Thyroid gland (tissue), 4 donors: ENCODE measurements at regions not wholly inside any gene's neighbourhood (a gene's known extent, or its start where the extent isn't known, plus 50 kb on each side); places are given as distances from the start of the nearest gene placed in this dataset.
"Not testable (repeated sequence)": the region's sequence is repeated elsewhere in the genome, so short reads cannot be mapped to it uniquely, and the experiment has no call there.

Experiments used
- DNase-seq, 2 donors: peaks; one replicate each; pipeline ENCODE4 v3.0.0-alpha.2; 2019
- H3K27ac ChIP-seq, 3 donors: fragments of 200-600 bp; sonication (generic); 1 replicate in 2 of 3; 2 replicates in 1 of 3; pipeline ENCODE4 v1.5.1; 2016 to 2019; ENCODE audit warnings: mild to moderate bottlenecking in 1 of 3, moderate library complexity in 1 of 3
- H3K27me3 ChIP-seq: fragments of 200-600 bp; sonication (generic); one replicate; pipeline ENCODE4 v1.5.1; 2019
- H3K36me3 ChIP-seq, 2 donors: fragments of 200-600 bp; sonication (generic); one replicate each; pipeline ENCODE4 v1.5.1; 2016 to 2019
- H3K4me1 ChIP-seq, 2 donors: fragments of 200-600 bp; sonication (generic); one replicate each; pipeline ENCODE4 v1.5.1; 2017 to 2019
- H3K4me3 ChIP-seq, 3 donors: fragments of 200-600 bp; sonication (generic); replicated peaks in 1 of 3; 1 replicate in 2 of 3; 2 replicates in 1 of 3; pipeline ENCODE4 v1.5.1; 2016; ENCODE audit warnings: mild to moderate bottlenecking in 1 of 3
- H3K9me3 ChIP-seq: fragments of 200-600 bp; sonication (generic); one replicate; pipeline ENCODE4 v1.5.1; 2017
- POLR2A ChIP-seq, 2 donors: fragments of 450-650 bp; IDR thresholded peaks; one replicate each; pipeline ENCODE4 v1.6.1; 2017; ENCODE audit warnings: antibody characterized with exemption in 2 of 2, mild to moderate bottlenecking in 2 of 2, moderate library complexity in 1 of 2
- WGBS, 2 donors: methylation state at CpG; one replicate each; pipeline ENCODE4 v1.1.5; 2017; 5-methylcytosine and 5-hydroxymethylcytosine counted together
- intact Hi-C: fragments of 100-400 bp; cut with DNase I; formaldehyde crosslinking; loops from one replicate; pipeline ENCODE4 v1.15.1; 2023
- TF ChIP-seq, protein P1 (sequence below), 6 experiments: fragments of 200-600 bp in 3 of 6; fragments of 450-650 bp in 3 of 6; sonication (generic) in 3 of 6; IDR thresholded peaks; one replicate each; pipeline ENCODE4 v1.5.1; 2016 to 2019; ENCODE audit warnings: antibody characterized with exemption in 6 of 6, mild to moderate bottlenecking in 2 of 6, inconsistent platforms in 1 of 6, moderate library complexity in 1 of 6

DNA sequence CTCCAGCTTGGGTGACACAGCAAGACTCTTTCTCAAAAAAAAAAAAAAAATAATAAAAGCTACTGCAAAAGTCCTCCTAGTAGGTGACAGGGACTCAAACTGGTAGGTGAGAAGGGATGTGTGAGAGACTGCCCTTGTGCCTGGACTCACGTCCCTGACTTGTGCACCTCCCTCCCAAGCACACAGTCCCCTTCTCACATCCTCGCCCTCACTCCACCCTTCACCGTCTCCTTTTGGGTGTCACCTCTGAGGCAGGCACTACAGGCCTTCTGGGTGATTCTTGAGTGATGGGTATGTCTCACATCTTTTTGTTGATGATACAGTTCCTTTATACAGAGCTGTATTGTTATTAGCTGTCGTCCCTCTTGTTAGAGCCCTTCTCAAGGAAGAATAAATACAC lies 170.5 kb downstream of the TM9SF2 start:
- no peaks in the 10 kb centered on the region for H3K4me1 ChIP-seq
- no peak overlapping the region for H3K4me3 ChIP-seq
- WGBS, 2 donors, result 97% methylated on average over 4 of the region's 4 CpGs
- TF ChIP-seq POLR2A (IDR thresholded peaks at IDR 0.05), result no peak
- TF ChIP-seq, protein P1, sequence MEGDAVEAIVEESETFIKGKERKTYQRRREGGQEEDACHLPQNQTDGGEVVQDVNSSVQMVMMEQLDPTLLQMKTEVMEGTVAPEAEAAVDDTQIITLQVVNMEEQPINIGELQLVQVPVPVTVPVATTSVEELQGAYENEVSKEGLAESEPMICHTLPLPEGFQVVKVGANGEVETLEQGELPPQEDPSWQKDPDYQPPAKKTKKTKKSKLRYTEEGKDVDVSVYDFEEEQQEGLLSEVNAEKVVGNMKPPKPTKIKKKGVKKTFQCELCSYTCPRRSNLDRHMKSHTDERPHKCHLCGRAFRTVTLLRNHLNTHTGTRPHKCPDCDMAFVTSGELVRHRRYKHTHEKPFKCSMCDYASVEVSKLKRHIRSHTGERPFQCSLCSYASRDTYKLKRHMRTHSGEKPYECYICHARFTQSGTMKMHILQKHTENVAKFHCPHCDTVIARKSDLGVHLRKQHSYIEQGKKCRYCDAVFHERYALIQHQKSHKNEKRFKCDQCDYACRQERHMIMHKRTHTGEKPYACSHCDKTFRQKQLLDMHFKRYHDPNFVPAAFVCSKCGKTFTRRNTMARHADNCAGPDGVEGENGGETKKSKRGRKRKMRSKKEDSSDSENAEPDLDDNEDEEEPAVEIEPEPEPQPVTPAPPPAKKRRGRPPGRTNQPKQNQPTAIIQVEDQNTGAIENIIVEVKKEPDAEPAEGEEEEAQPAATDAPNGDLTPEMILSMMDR (IDR thresholded peaks at IDR 0.05), result no peak
- no peaks in the 10 kb centered on the region for H3K27me3 ChIP-seq
- intact Hi-C loops, result no loop called here
- no peaks in the 10 kb centered on the region for H3K36me3 ChIP-seq
- H3K9me3 ChIP-seq, result no peaks in the 10 kb centered on the region
- H3K27ac ChIP-seq, result no peak overlapping the region
- DNase-seq, result no peak

DNA sequence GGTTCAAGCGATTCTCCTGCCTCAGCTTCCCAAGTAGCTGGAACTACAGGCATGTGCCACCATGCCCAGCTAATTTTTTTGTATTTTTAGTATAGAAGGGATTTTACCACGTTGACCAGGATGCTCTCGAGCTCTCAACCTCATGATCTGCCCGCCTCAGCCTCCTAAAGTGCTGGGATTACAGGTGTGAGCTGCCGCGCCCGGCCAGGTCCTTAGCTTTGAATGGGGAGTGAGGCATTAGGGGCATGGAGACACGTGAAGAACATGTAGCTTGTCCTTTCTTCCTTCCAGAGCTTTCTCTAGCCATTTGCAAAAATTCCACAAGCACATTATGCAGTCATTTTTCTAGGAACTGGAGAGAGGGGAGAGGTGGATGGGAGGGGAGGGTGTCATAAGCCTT lies 167.8 kb downstream of the TM9SF2 start:
- H3K27me3 ChIP-seq, H3K4me1 ChIP-seq, DNase-seq, H3K36me3 ChIP-seq, H3K27ac ChIP-seq, H3K4me3 ChIP-seq, H3K9me3 ChIP-seq, intact Hi-C loops: not testable (repeated sequence)
- WGBS, 2 donors, result 84 to 91% methylated on average over 8 of the region's 8 CpGs

DNA sequence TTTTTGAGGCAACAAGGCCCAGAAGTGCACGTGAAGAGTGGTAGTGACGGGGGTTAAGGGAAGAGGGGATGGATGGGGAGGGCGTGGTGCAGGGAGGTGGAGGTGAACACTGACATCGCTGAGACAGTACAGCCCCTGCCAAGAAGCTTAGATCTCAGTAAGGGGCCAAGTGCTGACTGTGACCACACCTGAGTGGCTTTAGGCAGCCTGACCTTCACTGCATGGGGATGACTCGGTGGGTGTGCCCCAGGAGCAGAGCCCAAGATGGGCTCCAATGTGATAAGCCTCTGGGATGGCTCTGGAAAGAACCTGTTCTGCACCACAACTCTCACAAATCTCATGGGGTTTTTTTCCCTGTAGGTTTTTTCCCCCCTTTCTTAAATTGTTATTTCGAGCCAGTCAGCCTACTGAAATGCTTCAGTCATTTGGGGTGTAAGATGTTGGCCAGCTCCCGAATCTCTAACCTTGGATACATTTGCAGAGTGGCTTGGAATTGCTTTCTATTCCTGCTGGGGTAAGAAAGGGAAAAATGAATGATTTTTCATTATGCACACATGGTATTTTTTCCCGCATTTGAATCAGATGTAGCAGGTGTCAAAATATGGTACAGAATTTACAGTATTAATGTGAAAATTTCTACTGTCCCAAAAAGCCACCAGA lies 165.0 kb downstream of the TM9SF2 start:
- H3K36me3 ChIP-seq, result no peaks in the 10 kb centered on the region
- H3K9me3 ChIP-seq, result no peaks in the 10 kb centered on the region
- no peaks in the 10 kb centered on the region for H3K4me1 ChIP-seq
- DNase-seq, result no peak
- TF ChIP-seq POLR2A (IDR thresholded peaks at IDR 0.05), result no peak
- TF ChIP-seq, protein P1 (IDR thresholded peaks at IDR 0.05), result no peak
- WGBS, 2 donors, result 85 to 87% methylated on average over 8 of the region's 8 CpGs
- no peak overlapping the region for H3K4me3 ChIP-seq
- intact Hi-C loops, result no loop called here
- H3K27ac ChIP-seq, result no peak overlapping the region
- no peaks in the 10 kb centered on the region for H3K27me3 ChIP-seq

DNA sequence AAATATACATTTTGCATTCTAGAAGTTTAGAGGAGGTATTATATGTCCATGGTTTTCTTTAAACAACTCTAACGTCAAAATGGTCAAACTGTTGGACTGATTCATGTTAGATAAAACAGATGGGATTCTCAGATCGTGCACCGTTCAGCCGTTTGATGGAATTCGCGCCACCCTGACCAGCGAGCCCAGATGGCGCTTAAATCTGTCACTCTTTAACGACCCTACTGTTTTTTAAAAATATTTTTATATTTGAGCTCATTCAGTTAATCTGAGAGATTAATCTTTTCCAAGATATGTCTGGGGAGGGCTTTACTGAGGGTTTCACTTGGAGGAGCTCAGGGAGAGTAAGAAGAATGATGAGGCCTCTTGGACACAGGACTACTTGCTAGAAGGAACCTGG lies 164.4 kb downstream of the TM9SF2 start:
- no peak overlapping the region for H3K4me3 ChIP-seq
- intact Hi-C loops, result no loop called here
- TF ChIP-seq, protein P1 (IDR thresholded peaks at IDR 0.05), result no peak
- TF ChIP-seq POLR2A (IDR thresholded peaks at IDR 0.05), result no peak
- H3K27me3 ChIP-seq, result no peaks in the 10 kb centered on the region
- H3K27ac ChIP-seq, result no peak overlapping the region
- no peaks in the 10 kb centered on the region for H3K36me3 ChIP-seq
- whole genome bisulfite sequencing, 2 donors, result 93 to 94% methylated on average over 9 of the region's 9 CpGs
- no peaks in the 10 kb centered on the region for H3K4me1 ChIP-seq
- no peak for DNase-seq
- no peaks in the 10 kb centered on the region for H3K9me3 ChIP-seq

DNA sequence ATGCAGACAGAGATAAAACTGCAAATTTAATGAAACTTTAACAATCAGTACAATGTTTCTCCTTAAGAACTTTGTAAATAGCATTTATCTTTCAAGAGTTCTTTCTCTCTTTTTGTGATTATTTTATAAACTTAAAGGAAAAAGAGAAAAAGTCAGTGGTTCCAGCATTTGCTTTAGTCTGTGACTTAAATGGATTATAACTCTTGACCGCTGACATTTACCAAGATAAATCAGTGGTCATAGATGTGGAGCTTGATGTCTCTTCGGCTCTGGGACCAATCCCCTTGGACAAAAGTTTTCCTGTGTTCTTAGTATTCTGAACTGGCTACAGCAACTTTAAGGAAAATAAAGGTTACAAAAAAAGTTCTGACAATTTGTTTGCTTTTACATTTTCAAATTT lies 162.6 kb downstream of the TM9SF2 start:
- H3K4me3 ChIP-seq, result no peak overlapping the region
- 94 to 96% methylated on average over 2 of the region's 2 CpGs for WGBS, 2 donors
- H3K9me3 ChIP-seq, result no peaks in the 10 kb centered on the region
- no peak for TF ChIP-seq POLR2A (IDR thresholded peaks at IDR 0.05)
- TF ChIP-seq, protein P1 (IDR thresholded peaks at IDR 0.05), result no peak
- no peak for DNase-seq
- peaks cover 0 to 2% of the 10 kb centered on the region in 2 donors for H3K4me1 ChIP-seq
- intact Hi-C loops, result no loop called here
- H3K36me3 ChIP-seq, result no peaks in the 10 kb centered on the region
- no peaks in the 10 kb centered on the region for H3K27me3 ChIP-seq
- H3K27ac ChIP-seq, result no peak overlapping the region
